Left colon (tissue), 2 donors: ENCODE measurements at regions not wholly inside any gene's neighbourhood (a gene's known extent, or its start where the extent isn't known, plus 50 kb on each side); places are given as distances from the start of the nearest gene placed in this dataset.
"Not testable (repeated sequence)": the region's sequence is repeated elsewhere in the genome, so short reads cannot be mapped to it uniquely, and the experiment has no call there.

Experiments
- ATAC-seq: fragments of 200-7000 bp; cut with Tn5 transposase; one replicate; pipeline ENCODE4 v1.9.1; 2020; ENCODE audit warnings: mild to moderate bottlenecking, moderate library complexity
- DNase-seq, 2 donors: peaks; one replicate each; pipeline ENCODE4 v3.0.0-alpha.2; 2020
- intact Hi-C, 2 donors: fragments of 100-400 bp; cut with DNase I in 1 of 2; cut with micrococcal nuclease in 1 of 2; formaldehyde crosslinking; loops; one replicate each; pipeline versions ENCODE4 v1.11.2 to v1.14.0; 2022; cut with DNase I, micrococcal nuclease
- donor health status: DM: no; HTN: no; CAD: no.
- donor health status: DM: yes; HTN: yes; CAD: no.

DNA sequence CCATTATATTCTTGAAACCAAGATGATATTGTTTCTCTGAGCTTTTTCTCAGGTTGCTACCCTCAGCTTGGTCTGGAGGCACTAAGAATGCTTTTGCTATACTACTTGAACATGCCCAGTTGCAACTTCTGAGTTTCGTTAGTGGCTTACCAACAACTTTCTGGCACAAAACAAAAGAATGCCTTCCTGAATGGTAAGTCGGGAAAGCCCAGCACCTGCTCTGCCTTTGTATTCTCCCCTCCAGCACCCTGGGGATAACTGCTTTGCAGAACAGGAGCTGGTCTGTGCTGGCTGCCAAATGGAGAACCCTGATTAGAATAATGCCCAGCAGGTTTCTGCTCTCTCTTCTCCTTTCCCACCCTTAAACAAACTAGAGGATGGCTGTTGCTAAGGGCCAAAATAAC lies 149.3 kb downstream of the TGFB2 start:
- intact Hi-C loops = no loop called here
- DNase-seq (no peak), ATAC-seq (no peak)

DNA sequence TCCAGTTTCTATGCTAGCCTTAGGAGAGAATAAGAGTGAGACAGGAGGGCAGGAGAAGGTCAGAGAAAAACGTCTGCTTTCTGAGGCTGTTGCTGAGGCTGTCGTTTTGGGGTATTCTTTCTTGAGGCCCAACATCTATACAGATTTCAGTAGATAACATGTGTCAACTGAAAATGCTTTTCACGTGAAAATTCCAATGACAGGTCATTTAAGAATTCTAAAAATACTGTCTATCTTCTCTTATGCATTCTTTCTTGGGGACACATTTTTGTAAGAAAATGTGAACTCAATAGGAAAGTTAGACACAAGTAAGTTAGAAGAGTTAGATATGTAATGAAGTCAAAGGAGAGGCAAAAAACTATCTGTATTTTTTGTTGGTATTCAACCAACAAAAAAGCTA lies 150.8 kb downstream of the TGFB2 start:
- DNase-seq (no peak), ATAC-seq (no peak)
- intact Hi-C loops = no loop called here

DNA sequence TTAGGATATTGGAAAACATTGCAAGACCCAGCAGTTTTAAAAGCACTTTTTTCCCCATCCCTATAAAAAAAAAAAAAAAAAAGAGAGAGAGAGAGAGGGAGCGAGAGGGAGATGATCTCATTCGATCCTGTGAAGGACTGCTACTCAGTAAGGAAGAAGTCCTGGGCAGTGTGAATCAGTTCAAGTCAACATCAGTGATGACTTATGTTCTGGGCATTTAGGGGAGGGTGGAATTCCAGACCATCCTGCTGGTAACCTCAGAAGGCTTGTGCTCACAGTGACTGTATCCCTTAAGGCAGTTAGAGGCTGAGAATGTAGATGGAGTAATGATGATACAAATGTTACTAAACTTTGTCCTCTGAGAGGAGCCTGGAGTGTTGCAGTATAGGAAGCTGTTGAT lies 151.4 kb downstream of the TGFB2 start:
- DNase-seq = no peak
- no peak for ATAC-seq

DNA sequence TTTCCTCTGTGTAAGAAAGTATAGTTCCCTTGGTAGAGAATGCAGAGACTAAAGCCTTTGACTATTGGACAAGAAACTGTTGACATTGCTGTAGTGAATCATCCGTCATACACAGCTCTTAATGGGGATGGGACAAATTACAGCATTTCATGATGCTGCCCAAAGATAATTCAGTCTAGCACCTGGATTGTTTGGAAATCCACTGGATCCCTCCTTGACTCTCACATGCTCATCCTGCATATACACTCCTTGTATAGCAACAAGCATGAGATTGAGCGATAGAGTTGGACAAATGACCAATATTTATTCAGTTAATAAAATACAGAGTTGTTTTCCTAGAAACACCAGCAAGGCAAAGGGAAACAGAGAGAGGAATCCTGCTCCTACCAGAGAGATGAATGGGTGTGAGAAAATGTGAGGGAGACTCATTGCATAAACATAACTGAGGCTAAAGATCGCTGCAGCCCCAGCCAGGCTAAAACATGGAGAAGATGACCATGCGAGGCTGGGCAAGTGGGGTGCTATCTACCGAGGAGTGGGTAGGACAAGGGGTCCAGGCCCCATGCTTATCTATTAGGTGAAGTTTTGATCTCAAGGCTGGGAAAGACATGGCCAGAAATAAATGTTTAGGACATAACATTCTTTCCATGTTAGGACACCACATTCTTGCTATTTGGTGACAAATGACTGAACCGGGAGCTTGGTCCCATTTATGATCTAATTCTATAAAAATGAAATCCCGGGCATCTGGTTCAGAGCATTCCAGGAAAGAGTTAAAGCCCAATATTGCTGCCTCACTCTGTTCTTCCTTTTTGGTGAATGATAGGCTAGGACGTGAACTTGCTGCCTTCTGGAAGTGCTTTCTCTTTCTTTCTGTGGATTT lies 153.2 kb downstream of the TGFB2 start:
- no peak for ATAC-seq
- DNase-seq = no peak
- intact Hi-C loops = no loop called here

More for the DNA sequence above, 151.4 kb downstream of the TGFB2 start:
- intact Hi-C loops = no loop called here

DNA sequence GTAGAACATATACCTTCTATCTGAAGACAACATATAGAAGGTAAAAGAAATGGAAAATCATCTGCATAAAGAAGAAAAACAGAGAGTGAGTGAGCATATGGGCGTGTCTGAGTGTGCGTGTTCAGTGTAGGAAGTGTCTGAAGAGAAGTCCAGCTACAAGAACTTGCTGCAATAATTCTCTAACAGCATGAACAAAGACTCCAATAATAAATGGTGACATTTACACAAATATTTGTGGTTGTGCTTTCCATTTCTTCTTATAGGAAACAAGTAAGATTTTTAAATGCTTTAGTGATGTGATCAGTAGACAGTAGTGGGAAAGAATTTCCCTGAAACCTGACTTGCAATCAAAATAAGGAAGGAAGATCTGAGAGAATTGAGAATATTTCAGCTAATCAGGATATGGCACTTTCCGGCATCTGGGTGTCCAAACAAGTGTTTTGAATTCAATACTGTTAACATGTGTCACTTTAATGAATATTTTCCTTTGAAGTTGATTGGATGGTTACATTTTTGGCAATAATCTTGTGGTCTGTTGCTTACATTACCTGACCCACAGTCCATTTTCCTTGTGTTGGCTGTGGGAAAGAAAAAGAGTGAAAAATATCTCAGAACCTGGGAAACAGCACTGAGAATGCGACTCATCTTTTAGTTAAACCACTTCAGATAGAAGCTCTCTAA lies 154.0 kb downstream of the TGFB2 start:
- intact Hi-C loops = no loop called here
- ATAC-seq (no peak), DNase-seq (no peak)

DNA sequence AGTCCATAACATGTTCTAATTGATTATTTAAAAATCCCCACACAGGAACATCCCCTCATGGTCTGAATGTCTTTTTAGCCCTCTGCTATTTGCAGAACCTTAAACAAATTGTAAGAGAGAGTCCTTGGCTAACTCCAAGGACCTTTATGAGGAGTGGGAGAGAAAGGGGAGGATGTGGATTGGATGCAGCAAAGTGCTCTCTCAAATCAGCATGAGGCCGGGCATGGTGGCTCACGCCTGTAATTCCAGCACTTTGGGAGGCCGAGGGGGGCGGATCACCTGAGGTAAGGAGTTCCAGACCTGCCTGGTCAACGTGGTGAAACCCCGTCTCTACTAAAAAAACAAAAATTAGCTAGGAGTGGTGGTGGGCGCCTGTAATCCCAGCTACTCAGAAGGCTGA lies 154.8 kb downstream of the TGFB2 start:
- DNase-seq = no peak
- ATAC-seq = no peak
- intact Hi-C loops = no loop called here

DNA sequence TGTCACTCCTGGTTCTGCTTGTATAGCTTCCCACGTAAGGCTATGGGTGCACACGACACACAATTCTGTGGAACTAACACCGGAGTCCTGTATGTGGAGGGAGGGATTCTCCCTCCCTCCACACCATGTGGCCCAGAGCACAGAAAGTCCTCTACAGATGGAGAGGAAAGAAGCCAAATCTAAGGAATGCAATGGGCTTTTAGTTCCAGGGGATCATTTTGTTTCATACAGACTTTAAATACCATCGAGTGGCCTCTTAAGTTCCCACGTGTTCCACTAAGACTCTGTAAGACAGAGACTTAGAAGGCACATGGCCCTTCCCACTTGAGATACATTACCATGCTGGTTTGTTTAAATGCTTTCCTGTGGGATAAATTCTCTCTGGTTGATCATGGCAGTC lies 156.0 kb downstream of the TGFB2 start:
- DNase-seq = no peak
- intact Hi-C loops = no loop called here
- no peak for ATAC-seq

GRCh38 chr1:218502383-218502782 lies 157.2 kb downstream of the TGFB2 start:
- intact Hi-C loops = no loop called here
- ATAC-seq = no peak
- DNase-seq = no peak

DNA sequence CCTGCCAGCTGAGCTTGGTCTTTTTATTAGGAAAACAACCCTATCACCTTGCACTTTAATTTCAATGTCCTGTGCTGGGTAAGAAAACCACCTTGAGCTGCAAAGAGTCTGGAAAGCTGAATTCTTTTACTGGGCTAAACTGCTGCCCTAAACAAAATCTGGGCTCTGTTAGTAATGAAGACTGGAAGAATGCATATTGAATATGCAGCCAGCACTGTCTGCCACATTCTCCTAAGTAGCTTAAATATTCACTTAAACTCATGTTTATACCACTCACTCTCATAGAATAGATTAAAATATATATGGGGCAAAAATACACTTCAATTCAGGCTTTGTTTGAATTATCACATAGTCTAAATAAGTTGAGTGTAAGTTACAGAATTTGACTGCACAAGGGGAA lies 158.0 kb downstream of the TGFB2 start:
- DNase-seq = no peak
- ATAC-seq = no peak
- intact Hi-C loops = no loop called here

DNA sequence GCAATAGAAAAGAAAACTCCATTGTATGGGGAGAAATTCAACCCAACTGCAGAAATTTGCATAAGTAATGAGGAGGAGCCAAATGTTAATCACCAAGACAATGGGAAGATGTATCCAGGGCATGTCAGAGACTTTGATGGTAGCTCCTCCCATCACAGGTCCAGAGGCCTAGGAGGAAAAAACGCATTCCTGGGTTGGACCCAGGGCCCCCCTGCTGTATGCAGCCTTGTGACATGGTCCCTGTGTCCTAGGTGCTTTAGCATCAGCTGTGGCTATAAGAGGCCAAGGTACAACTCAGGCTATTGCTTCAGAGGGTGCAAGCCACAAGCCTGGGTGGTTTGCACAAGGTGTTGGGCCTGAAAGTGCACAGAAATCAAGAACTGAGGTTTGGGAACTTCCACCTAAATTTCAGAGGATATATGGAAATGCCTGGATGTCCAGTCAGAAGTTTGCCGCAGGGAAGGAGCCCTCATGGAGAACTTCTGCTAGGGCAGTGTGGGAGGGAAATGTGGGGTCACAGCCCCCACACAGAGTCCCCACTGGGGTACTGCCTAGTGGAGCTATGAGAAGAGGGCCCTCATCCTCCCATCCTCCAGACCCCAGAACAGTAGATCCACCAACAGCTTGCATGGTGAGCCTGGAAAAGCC lies 162.3 kb downstream of the TGFB2 start:
- no peak for ATAC-seq
- intact Hi-C loops = no loop called here
- DNase-seq = no peak

GRCh38 chr1:218510153-218510772 lies 165.1 kb downstream of the TGFB2 start:
- ATAC-seq (no peak), DNase-seq (no peak)
- intact Hi-C loops = no loop called here

GRCh38 chr1:218513328-218513727 lies 168.2 kb downstream of the TGFB2 start:
- ATAC-seq (no peak), DNase-seq (no peak)
- intact Hi-C loops = no loop called here

DNA sequence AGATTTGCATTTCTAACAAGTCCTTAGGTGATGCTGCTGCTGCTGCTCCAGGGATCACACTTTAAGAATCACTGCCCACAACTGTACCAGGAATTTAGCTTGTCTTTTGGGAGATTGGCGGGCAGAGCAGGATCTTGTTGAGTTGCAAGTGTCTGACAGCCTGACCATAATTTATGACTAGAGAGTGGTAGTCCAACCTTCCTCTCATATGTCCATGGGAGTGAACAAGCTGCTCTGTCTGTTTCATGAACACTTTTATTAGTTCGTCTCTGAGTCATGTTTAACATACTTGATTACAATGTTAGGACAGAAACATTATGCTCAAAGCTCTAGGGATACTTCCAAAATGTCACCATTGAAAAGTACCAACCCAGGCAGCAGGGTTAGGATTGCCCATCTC lies 169.6 kb downstream of the TGFB2 start:
- ATAC-seq (no peak), DNase-seq (no peak)
- intact Hi-C loops = no loop called here

DNA sequence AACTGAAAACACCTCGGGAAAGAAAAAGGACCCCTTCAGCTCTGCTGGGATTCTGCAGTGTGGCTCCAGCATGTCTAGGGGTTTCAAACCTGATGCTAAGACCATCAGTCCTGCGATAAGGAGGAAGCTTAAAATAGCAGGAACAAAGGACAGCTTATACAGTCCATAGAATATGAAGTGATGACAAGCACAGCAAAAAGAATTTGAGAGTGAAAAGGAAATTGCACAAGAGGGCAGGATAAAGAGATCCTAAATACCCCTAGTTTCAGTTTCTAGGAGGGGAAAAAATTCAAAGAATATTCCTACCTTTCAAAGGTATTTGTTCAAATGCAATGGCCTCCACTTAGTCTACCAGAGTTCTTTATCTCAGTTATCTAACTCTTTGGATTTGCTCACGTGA lies 171.4 kb downstream of the TGFB2 start:
- intact Hi-C loops = no loop called here
- ATAC-seq (no peak), DNase-seq (no peak)

DNA sequence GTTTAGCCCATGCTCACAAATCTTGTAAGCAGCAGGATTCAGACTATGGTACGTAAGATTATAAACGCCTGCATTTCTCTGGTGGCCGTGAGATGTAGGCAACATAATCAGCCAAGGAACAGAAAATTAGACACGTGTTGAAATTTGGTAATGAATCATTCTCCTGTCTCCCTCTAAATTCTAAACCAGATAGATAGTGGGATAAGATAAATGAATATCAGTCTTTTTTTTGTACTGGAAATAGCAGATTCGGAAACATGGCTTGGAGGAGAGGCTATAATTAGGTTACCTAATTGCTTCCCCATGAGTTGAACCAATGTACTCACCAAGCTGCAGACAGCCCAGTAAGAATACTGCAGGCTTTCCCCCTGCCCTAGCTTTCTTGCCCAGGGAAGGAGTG lies 172.3 kb downstream of the TGFB2 start:
- intact Hi-C loops = no loop called here
- ATAC-seq (no peak), DNase-seq (no peak)

- intact Hi-C loops = no loop called here
- ATAC-seq = no peak
Measured at GRCh38 chr1:218518216-218518740, 173.1 kb downstream of the TGFB2 start.

DNA sequence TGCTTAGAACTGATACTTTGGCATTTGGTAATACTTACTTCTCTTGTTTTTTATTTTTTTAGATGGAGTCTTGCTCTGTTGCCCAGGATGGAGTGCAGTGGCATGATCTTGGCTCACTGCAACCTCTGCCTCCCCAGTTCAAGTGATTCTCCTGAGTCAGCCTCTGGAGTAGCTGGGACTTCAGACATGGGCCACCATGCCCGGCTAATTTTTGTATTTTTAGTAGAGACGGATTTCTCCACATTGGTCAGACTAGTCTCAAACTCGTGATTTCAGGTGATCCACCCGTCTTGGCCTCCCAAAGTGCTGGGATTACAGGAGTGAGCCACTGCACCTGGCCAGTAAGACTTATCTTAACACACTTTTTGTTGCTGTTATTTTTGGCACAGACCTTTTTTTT lies 175.5 kb downstream of the TGFB2 start:
- not testable (repeated sequence) for ATAC-seq, DNase-seq
- intact Hi-C loops = loop anchor here in 1 of 2 donors (5.0 kb wide), 1 partner anchor 188 kb away; no protein-coding TSS in a partner anchor

More at GRCh38 chr1:218518216-218518740, 173.1 kb downstream of the TGFB2 start:
- DNase-seq = no peak

- intact Hi-C loops = loop anchor here in 1 of 2 donors (5.0 kb wide), 1 partner anchor 189 kb away; no protein-coding TSS in a partner anchor
- DNase-seq (peak in 1 of 2 donors; percentile 51), ATAC-seq (no peak)
Measured at GRCh38 chr1:218521414-218522169, 176.5 kb downstream of the TGFB2 start.
